Fibroblast of lung (primary cell): ENCODE measurements at regions not wholly inside any gene's neighbourhood (a gene's known extent, or its start where the extent isn't known, plus 50 kb on each side); places are given as distances from the start of the nearest gene placed in this dataset.

Experiments used
- DNase-seq, 2 donors: peaks; one replicate each; pipeline versions ENCODE4 v3.0.0 to v3.0.0-alpha.2; 2010; ENCODE audit warnings: low read depth in 2 of 2
- H2AFZ ChIP-seq: 2 replicates; pipeline ENCODE4 v1.5.1; 2012; ENCODE audit warnings: low read length, control low read depth, inconsistent platforms
- H3K27ac ChIP-seq: 2 replicates; pipeline ENCODE4 v1.5.1; 2011; ENCODE audit warnings: low read length, control low read depth; ENCODE audit not compliant: insufficient read depth
- H3K27me3 ChIP-seq: 2 replicates; pipeline ENCODE4 v1.5.1; 2011; ENCODE audit warnings: mild to moderate bottlenecking, low read length; ENCODE audit not compliant: control insufficient read depth, insufficient read depth
- H3K36me3 ChIP-seq: 2 replicates; pipeline ENCODE4 v1.5.1; 2011; ENCODE audit warnings: low read length; ENCODE audit not compliant: control insufficient read depth, insufficient read depth
- H3K4me1 ChIP-seq: 2 replicates; pipeline ENCODE4 v1.5.1; 2011; ENCODE audit warnings: low read length; ENCODE audit not compliant: control insufficient read depth, insufficient read depth; ENCODE audit errors: extremely low read depth
- H3K4me2 ChIP-seq: 2 replicates; pipeline ENCODE4 v1.5.1; 2011; ENCODE audit warnings: low read length, control low read depth; ENCODE audit not compliant: insufficient read depth; ENCODE audit errors: extremely low read depth
- H3K4me3 ChIP-seq, 4 experiments: fragments of 200-600 bp in 1 of 4; sonication (generic) in 1 of 4; replicated peaks in 1 of 4; 2 replicates each; pipeline ENCODE4 v1.5.1; 2011 to 2016; ENCODE audit warnings: low read length in 4 of 4, low read depth in 3 of 4, mild to moderate bottlenecking in 3 of 4, control low read depth in 2 of 4, inconsistent platforms in 1 of 4, mixed read lengths in 1 of 4; ENCODE audit not compliant: insufficient read depth in 1 of 4; ENCODE audit errors: control extremely low read depth in 1 of 4
- H3K79me2 ChIP-seq: 2 replicates; pipeline ENCODE4 v1.5.1; 2012; ENCODE audit warnings: mild to moderate bottlenecking, low read length, inconsistent platforms; ENCODE audit not compliant: control insufficient read depth, insufficient read depth
- H3K9ac ChIP-seq: 2 replicates; pipeline ENCODE4 v1.5.1; 2011; ENCODE audit warnings: mild to moderate bottlenecking, low read length, control low read depth; ENCODE audit not compliant: insufficient read depth
- H3K9me3 ChIP-seq: 2 replicates; pipeline ENCODE4 v1.5.1; 2012; ENCODE audit warnings: low read depth, low read length; ENCODE audit not compliant: control insufficient read depth, insufficient read depth
- H4K20me1 ChIP-seq: 2 replicates; pipeline ENCODE4 v1.5.1; 2011; ENCODE audit warnings: low read length; ENCODE audit not compliant: control insufficient read depth, insufficient read depth; ENCODE audit errors: extremely low read depth
- CTCF ChIP-seq, 2 donors: IDR thresholded peaks in 1 of 2; conservative IDR thresholded peaks in 1 of 2; 1 replicate in 1 of 2; 2 replicates in 1 of 2; pipeline ENCODE4 v1.5.1; 2011 to 2012; ENCODE audit warnings: low read length in 2 of 2, control low read depth in 1 of 2, inconsistent platforms in 1 of 2, low read depth in 1 of 2, mild to moderate bottlenecking in 1 of 2
- EZH2 ChIP-seq: IDR thresholded peaks from 2 replicates; pipeline ENCODE4 v1.5.1; 2012; ENCODE audit warnings: low read length, control low read depth, mild to moderate bottlenecking; ENCODE audit errors: missing control alignments

- H3K36me3 ChIP-seq = no peaks in the 10 kb centered on the region
- no peak overlapping the region for H2AFZ ChIP-seq
- no peak overlapping the region for H3K9ac ChIP-seq
- H3K4me3 ChIP-seq = no peak overlapping the region
- no peak for DNase-seq
- no peaks in the 10 kb centered on the region for H3K27me3 ChIP-seq
- TF ChIP-seq EZH2 (no peak), CTCF (conservative IDR thresholded peaks at IDR 0.05 in 1 of 2, IDR thresholded peaks at IDR 0.05 in 1 of 2; ENCODE audit: low read depth in 1 of 2, low read length in 2 of 2) (no peak)
- H3K4me2 ChIP-seq = no peak overlapping the region
- no peaks in the 10 kb centered on the region for H3K4me1 ChIP-seq
- no peaks in the 10 kb centered on the region for H3K79me2 ChIP-seq
- no peak overlapping the region for H3K27ac ChIP-seq
- H4K20me1 ChIP-seq = no peaks in the 10 kb centered on the region
- no peaks in the 10 kb centered on the region for H3K9me3 ChIP-seq
These were observed 268.1 kb upstream of the RTL1 start for GRCh38 chr14:101171650-101172049.

GRCh38 chr14:101173698-101174521 lies 270.4 kb upstream of the RTL1 start:
- Histone ChIP-seq H3K9ac (no peak overlapping the region), H3K4me2 (no peak overlapping the region), H3K36me3 (no peaks in the 10 kb centered on the region), H2AFZ (no peak overlapping the region), H3K79me2 (no peaks in the 10 kb centered on the region), H3K27me3 (no peaks in the 10 kb centered on the region), H3K4me3 (no peak overlapping the region), H4K20me1 (no peaks in the 10 kb centered on the region), H3K4me1 (no peaks in the 10 kb centered on the region), H3K27ac (no peak overlapping the region), H3K9me3 (no peaks in the 10 kb centered on the region)
- no peak for TF ChIP-seq EZH2
- TF ChIP-seq CTCF (conservative IDR thresholded peaks at IDR 0.05 in 1 of 2, IDR thresholded peaks at IDR 0.05 in 1 of 2; ENCODE audit: low read depth in 1 of 2, low read length in 2 of 2) = no peak
- DNase-seq = no peak

- Histone ChIP-seq H3K79me2 (no peaks in the 10 kb centered on the region), H3K4me2 (no peak overlapping the region), H3K4me3 (no peak overlapping the region), H3K9me3 (no peaks in the 10 kb centered on the region), H3K4me1 (no peaks in the 10 kb centered on the region), H2AFZ (no peak overlapping the region), H4K20me1 (no peaks in the 10 kb centered on the region), H3K27me3 (no peaks in the 10 kb centered on the region), H3K27ac (no peak overlapping the region), H3K9ac (no peak overlapping the region), H3K36me3 (no peaks in the 10 kb centered on the region)
- no peak for DNase-seq
- TF ChIP-seq EZH2 (no peak), CTCF (conservative IDR thresholded peaks at IDR 0.05 in 1 of 2, IDR thresholded peaks at IDR 0.05 in 1 of 2; ENCODE audit: low read depth in 1 of 2, low read length in 2 of 2) (no peak)
These were observed 271.0 kb upstream of the RTL1 start for GRCh38 chr14:101174522-101174838.
